ENCODE measurements at regions not wholly inside any gene's neighbourhood (a gene's known extent, or its start where the extent isn't known, plus 50 kb on each side); places are given as distances from the start of the nearest gene placed in this dataset.

GRCh38 chr5:77157732-77158532 lies 52.5 kb upstream of the PDE8B start:
- no peak for TF ChIP-seq POLR2AphosphoS5 (IDR thresholded peaks at IDR 0.05)
- no peak for TF ChIP-seq EP300 (IDR thresholded peaks at IDR 0.05)
- no peak for TF ChIP-seq CTCF (IDR thresholded peaks at IDR 0.05)
- no peak for TF ChIP-seq POLR2A (IDR thresholded peaks at IDR 0.05)
- 49 to 66% methylated on average over 5 of the region's 5 CpGs for WGBS, 2 donors
- no peak for DNase-seq
- Histone ChIP-seq H3K27me3 (no peaks in the 10 kb centered on the region), H3K4me1 (no peaks in the 10 kb centered on the region), H3K27ac (no peak overlapping the region), H3K4me3 (no peak overlapping the region), H3K36me3 (no peaks in the 10 kb centered on the region), H3K9me3 (no peaks in the 10 kb centered on the region)
- intact Hi-C loops (cut with DNase I), result no loop called here

- TF ChIP-seq POLR2AphosphoS5 (IDR thresholded peaks at IDR 0.05) (no peak), CTCF (IDR thresholded peaks at IDR 0.05) (no peak), POLR2A (IDR thresholded peaks at IDR 0.05) (no peak), EP300 (IDR thresholded peaks at IDR 0.05) (no peak)
- H3K4me3 ChIP-seq, result no peak overlapping the region
- DNase-seq, result no peak
- intact Hi-C loops (cut with DNase I), result no loop called here
- no peaks in the 10 kb centered on the region for H3K27me3 ChIP-seq
- WGBS, 2 donors, result 92 to 94% methylated on average over 3 of the region's 3 CpGs
- no peak overlapping the region for H3K27ac ChIP-seq
- no peaks in the 10 kb centered on the region for H3K9me3 ChIP-seq
- H3K4me1 ChIP-seq, result no peaks in the 10 kb centered on the region
- no peaks in the 10 kb centered on the region for H3K36me3 ChIP-seq
These were observed 54.1 kb upstream of the PDE8B start for GRCh38 chr5:77156379-77156778.

- no peaks in the 10 kb centered on the region for H3K27me3 ChIP-seq
- TF ChIP-seq CTCF (IDR thresholded peaks at IDR 0.05) (no peak), POLR2A (IDR thresholded peaks at IDR 0.05) (no peak)
- no peaks in the 10 kb centered on the region for H3K4me1 ChIP-seq
- WGBS, 2 donors, result 74 to 89% methylated on average over 8 of the region's 8 CpGs
- no peaks in the 10 kb centered on the region for H3K9me3 ChIP-seq
- H3K4me3 ChIP-seq, result no peak overlapping the region
- DNase-seq, result no peak
- no peak overlapping the region for H3K27ac ChIP-seq
- H3K36me3 ChIP-seq, result no peaks in the 10 kb centered on the region
- intact Hi-C loops (cut with DNase I), result no loop called here
These were observed 55.2 kb upstream of the PDE8B start for GRCh38 chr5:77155179-77155785.

GRCh38 chr5:77152441-77152840 lies 58.0 kb upstream of the PDE8B start:
- intact Hi-C loops (cut with DNase I), result no loop called here
- 72 to 83% methylated on average over 8 of the region's 8 CpGs for WGBS, 2 donors

More at GRCh38 chr5:77152441-77152840, 58.0 kb upstream of the PDE8B start:
- Histone ChIP-seq H3K9me3 (no peaks in the 10 kb centered on the region), H3K27ac (no peak overlapping the region), H3K4me1 (no peaks in the 10 kb centered on the region), H3K27me3 (no peaks in the 10 kb centered on the region), H3K36me3 (no peaks in the 10 kb centered on the region), H3K4me3 (no peak overlapping the region)
- no peak for TF ChIP-seq EP300 (IDR thresholded peaks at IDR 0.05)
- TF ChIP-seq POLR2AphosphoS5 (IDR thresholded peaks at IDR 0.05), result no peak
- no peak for TF ChIP-seq CTCF (IDR thresholded peaks at IDR 0.05)
- DNase-seq, result no peak

All from sigmoid colon (tissue), 6 donors.